CD14-positive monocyte (primary cell): ENCODE measurements at regions not wholly inside any gene's neighbourhood (a gene's known extent, or its start where the extent isn't known, plus 50 kb on each side); places are given as distances from the start of the nearest gene placed in this dataset.
A peak's percentile ranks its signal among the peaks of the same experiment; 100 is the strongest.

ENCODE experiments used
- DNase-seq, 3 donors: peaks; one replicate each; pipeline ENCODE4 v3.0.0-alpha.2; 2011 to 2022
- H2AFZ ChIP-seq: 2 replicates; pipeline ENCODE4 v1.6.0; 2012; ENCODE audit warnings: mild to moderate bottlenecking, low read depth, low read length, inconsistent platforms; ENCODE audit not compliant: insufficient read depth, poor library complexity, severe bottlenecking
- H3K27ac ChIP-seq, 2 donors: 1 replicate in 1 of 2; 2 replicates in 1 of 2; pipeline ENCODE4 v1.5.1; 2012 to 2013; ENCODE audit warnings: low read length in 2 of 2, control low read depth in 1 of 2, inconsistent platforms in 1 of 2, low read depth in 1 of 2, mild to moderate bottlenecking in 1 of 2
- H3K27me3 ChIP-seq, 2 donors: one replicate each; pipeline versions ENCODE4 v1.6.0 to v1.6.1; 2011 to 2013; ENCODE audit warnings: low read length in 2 of 2; ENCODE audit not compliant: control insufficient read depth in 2 of 2, insufficient read depth in 2 of 2
- H3K36me3 ChIP-seq, 2 donors: replicated peaks in 1 of 2; 1 replicate in 1 of 2; 2 replicates in 1 of 2; pipeline versions ENCODE4 v1.5.1 to v1.6.1; 2012 to 2013; ENCODE audit warnings: low read length in 2 of 2, control low read depth in 1 of 2, inconsistent platforms in 1 of 2, mild to moderate bottlenecking in 1 of 2; ENCODE audit not compliant: insufficient read depth in 2 of 2, control insufficient read depth in 1 of 2
- H3K4me1 ChIP-seq, 2 donors: 1 replicate in 1 of 2; 2 replicates in 1 of 2; pipeline versions ENCODE4 v1.5.1 to v1.6.1; 2012 to 2013; ENCODE audit warnings: low read length in 2 of 2, control low read depth in 1 of 2, inconsistent platforms in 1 of 2, mild to moderate bottlenecking in 1 of 2, moderate library complexity in 1 of 2; ENCODE audit not compliant: insufficient read depth in 2 of 2, control insufficient read depth in 1 of 2
- H3K4me2 ChIP-seq: replicated peaks from 2 replicates; pipeline ENCODE3; 2012; ENCODE audit warnings: low read length, moderate library complexity, mild to moderate bottlenecking; ENCODE audit not compliant: poor library complexity, severe bottlenecking; ENCODE audit errors: extremely low read depth
- H3K4me3 ChIP-seq, 3 experiments: fragments of 200-600 bp in 1 of 3; sonication (generic) in 1 of 3; replicated peaks in 1 of 3; 1 replicate in 2 of 3; 2 replicates in 1 of 3; pipeline ENCODE4 v1.5.1; 2011 to 2013; ENCODE audit warnings: low read length in 3 of 3, mild to moderate bottlenecking in 3 of 3, control low read depth in 2 of 3, low read depth in 2 of 3, inconsistent platforms in 1 of 3, moderate library complexity in 1 of 3
- H3K79me2 ChIP-seq: 2 replicates; pipeline ENCODE4 v1.6.0; 2012; ENCODE audit warnings: mild to moderate bottlenecking, control low read depth, inconsistent platforms, low read length, moderate library complexity; ENCODE audit not compliant: insufficient read depth
- H3K9ac ChIP-seq: 2 replicates; pipeline ENCODE4 v1.6.0; 2017; ENCODE audit warnings: low read length, mild to moderate bottlenecking; ENCODE audit not compliant: insufficient read depth, poor library complexity, severe bottlenecking
- H3K9me3 ChIP-seq, 2 donors: replicated peaks in 1 of 2; 1 replicate in 1 of 2; 2 replicates in 1 of 2; pipeline versions ENCODE4 v1.5.1 to v1.6.1; 2012 to 2013; ENCODE audit warnings: low read length in 2 of 2, control low read depth in 1 of 2; ENCODE audit not compliant: control insufficient read depth in 1 of 2, insufficient read depth in 1 of 2
- H4K20me1 ChIP-seq: 2 replicates; pipeline ENCODE4 v1.6.0; 2012; ENCODE audit warnings: mild to moderate bottlenecking, low read length, control low read depth, moderate library complexity; ENCODE audit not compliant: insufficient read depth
- H3K27ac Mint-ChIP-seq, 7 donors: one replicate each; pipeline ENCODE4 v1.8.0; 2020; ENCODE audit warnings: mild to moderate bottlenecking in 7 of 7, mixed read lengths in 7 of 7, moderate library complexity in 6 of 7, inconsistent platforms in 2 of 7
- H3K27me3 Mint-ChIP-seq, 3 donors: one replicate each; pipeline ENCODE4 v1.8.0; 2021 to 2022; ENCODE audit warnings: low read depth in 3 of 3, mild to moderate bottlenecking in 3 of 3, mixed read lengths in 3 of 3, moderate library complexity in 3 of 3, inconsistent platforms in 1 of 3
- H3K36me3 Mint-ChIP-seq, 2 donors: one replicate each; pipeline ENCODE4 v1.8.0; 2020; ENCODE audit warnings: mixed read lengths in 2 of 2, inconsistent platforms in 1 of 2, mild to moderate bottlenecking in 1 of 2
- H3K4me1 Mint-ChIP-seq: one replicate; pipeline ENCODE4 v1.8.0; 2020; ENCODE audit warnings: mild to moderate bottlenecking, mixed read lengths
- H3K4me3 Mint-ChIP-seq, 2 donors: one replicate each; pipeline ENCODE4 v1.8.0; 2020; ENCODE audit warnings: mild to moderate bottlenecking in 2 of 2, mixed read lengths in 2 of 2, moderate library complexity in 1 of 2
- H3K9me3 Mint-ChIP-seq, 7 donors: one replicate each; pipeline ENCODE4 v1.8.0; 2020 to 2022; ENCODE audit warnings: mixed read lengths in 7 of 7, mild to moderate bottlenecking in 6 of 7, moderate library complexity in 6 of 7, inconsistent platforms in 2 of 7
- WGBS: methylation state at CpG from one replicate; pipeline ENCODE4 v1.1.5; 2013; ENCODE audit warnings: missing lambda C conversion rate; ENCODE audit not compliant: insufficient coverage; 5-methylcytosine and 5-hydroxymethylcytosine counted together
- intact Hi-C, 2 donors: fragments of 100-400 bp; cut with micrococcal nuclease; formaldehyde crosslinking; loops; one replicate each; pipeline versions ENCODE4 v1.15.0 to v1.15.1; 2023
- TF ChIP-seq, protein P1 (sequence below): fragments of 200-600 bp; IDR thresholded peaks from one replicate; pipeline ENCODE4 v1.8.0; 2022; ENCODE audit warnings: antibody characterized with exemption, mild to moderate bottlenecking

DNA sequence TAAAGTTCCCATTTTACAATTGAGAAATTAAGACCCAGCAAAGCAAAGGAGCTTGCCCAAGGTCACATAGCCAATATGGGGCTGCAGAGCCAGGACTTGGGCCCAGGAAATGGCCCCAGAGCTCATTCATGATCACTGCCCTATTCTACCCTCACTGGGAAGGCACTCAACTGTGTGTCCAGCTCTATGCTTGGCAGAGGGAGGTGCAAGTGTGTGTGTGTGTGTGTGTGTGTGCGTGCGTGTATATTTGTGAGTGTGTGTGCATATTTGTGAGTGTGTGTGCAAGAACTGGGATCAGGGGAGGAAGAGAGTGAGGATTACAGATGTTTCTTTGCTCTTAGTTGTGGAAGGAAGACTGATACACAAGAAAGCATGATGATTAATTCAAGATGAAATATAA lies 151.2 kb upstream of the CRY1 start:
- H3K36me3 Mint-ChIP-seq, result no peaks in the 10 kb centered on the region
- Histone ChIP-seq H3K4me2 (no peak overlapping the region), H3K9me3 (no peaks in the 10 kb centered on the region), H3K36me3 (no peaks in the 10 kb centered on the region), H3K4me3 (no peak overlapping the region), H3K79me2 (no peaks in the 10 kb centered on the region), H4K20me1 (no peaks in the 10 kb centered on the region), H2AFZ (no peak overlapping the region), H3K9ac (no peak overlapping the region), H3K27ac (no peak overlapping the region), H3K4me1 (no peaks in the 10 kb centered on the region), H3K27me3 (no peaks in the 10 kb centered on the region)
- H3K27me3 Mint-ChIP-seq, result peaks cover 0 to 4% (median 4%) of the 10 kb centered on the region in 3 donors
- H3K4me1 Mint-ChIP-seq, result no peaks in the 10 kb centered on the region
- no peak overlapping the region for H3K27ac Mint-ChIP-seq
- peaks cover 0 to 4% (median 0%) of the 10 kb centered on the region in 7 donors for H3K9me3 Mint-ChIP-seq
- intact Hi-C loops, result no loop called here
- WGBS, result 67% methylated on average over 2 of the region's 2 CpGs
- no peak for DNase-seq
- no peak overlapping the region for H3K4me3 Mint-ChIP-seq
- TF ChIP-seq, protein P1, sequence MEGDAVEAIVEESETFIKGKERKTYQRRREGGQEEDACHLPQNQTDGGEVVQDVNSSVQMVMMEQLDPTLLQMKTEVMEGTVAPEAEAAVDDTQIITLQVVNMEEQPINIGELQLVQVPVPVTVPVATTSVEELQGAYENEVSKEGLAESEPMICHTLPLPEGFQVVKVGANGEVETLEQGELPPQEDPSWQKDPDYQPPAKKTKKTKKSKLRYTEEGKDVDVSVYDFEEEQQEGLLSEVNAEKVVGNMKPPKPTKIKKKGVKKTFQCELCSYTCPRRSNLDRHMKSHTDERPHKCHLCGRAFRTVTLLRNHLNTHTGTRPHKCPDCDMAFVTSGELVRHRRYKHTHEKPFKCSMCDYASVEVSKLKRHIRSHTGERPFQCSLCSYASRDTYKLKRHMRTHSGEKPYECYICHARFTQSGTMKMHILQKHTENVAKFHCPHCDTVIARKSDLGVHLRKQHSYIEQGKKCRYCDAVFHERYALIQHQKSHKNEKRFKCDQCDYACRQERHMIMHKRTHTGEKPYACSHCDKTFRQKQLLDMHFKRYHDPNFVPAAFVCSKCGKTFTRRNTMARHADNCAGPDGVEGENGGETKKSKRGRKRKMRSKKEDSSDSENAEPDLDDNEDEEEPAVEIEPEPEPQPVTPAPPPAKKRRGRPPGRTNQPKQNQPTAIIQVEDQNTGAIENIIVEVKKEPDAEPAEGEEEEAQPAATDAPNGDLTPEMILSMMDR, result no peak

GRCh38 chr12:107247650-107248049 lies 154.3 kb upstream of the CRY1 start:
- no peak overlapping the region for H3K4me3 Mint-ChIP-seq
- H3K9me3 ChIP-seq, result no peaks in the 10 kb centered on the region
- H2AFZ ChIP-seq, result no peak overlapping the region
- no peak for DNase-seq
- no peaks in the 10 kb centered on the region for H3K79me2 ChIP-seq
- peaks cover 0 to 4% (median 4%) of the 10 kb centered on the region in 3 donors for H3K27me3 Mint-ChIP-seq
- H3K4me3 ChIP-seq, result no peak overlapping the region
- no peaks in the 10 kb centered on the region for H3K27me3 ChIP-seq
- no peaks in the 10 kb centered on the region for H3K4me1 ChIP-seq
- no peaks in the 10 kb centered on the region for H4K20me1 ChIP-seq
- H3K9ac ChIP-seq, result no peak overlapping the region
- intact Hi-C loops, result no loop called here
- no peaks in the 10 kb centered on the region for H3K36me3 Mint-ChIP-seq
- peak overlapping the region in 1 of 7 donors; percentile 15 for H3K27ac Mint-ChIP-seq
- 60% methylated on average over 1 of the region's 1 CpG for WGBS
- H3K27ac ChIP-seq, result no peak overlapping the region
- H3K36me3 ChIP-seq, result no peaks in the 10 kb centered on the region
- TF ChIP-seq, protein P1, result no peak
- no peaks in the 10 kb centered on the region for H3K4me1 Mint-ChIP-seq
- H3K9me3 Mint-ChIP-seq, result peaks cover 0 to 4% (median 0%) of the 10 kb centered on the region in 7 donors
- no peak overlapping the region for H3K4me2 ChIP-seq
